ENCODE measurements at regions not wholly inside any gene's neighbourhood (a gene's known extent, or its start where the extent isn't known, plus 50 kb on each side); places are given as distances from the start of the nearest gene placed in this dataset.
"Not testable (repeated sequence)": the region's sequence is repeated elsewhere in the genome, so short reads cannot be mapped to it uniquely, and the experiment has no call there.

- Histone ChIP-seq H3K4me1 (ENCODE audit: control insufficient read depth in 2 of 2, insufficient read depth in 2 of 2, low read length in 2 of 2) (no peaks in the 10 kb centered on the region), H3K27ac (ENCODE audit: low read depth in 2 of 2, low read length in 2 of 2) (no peak overlapping the region), H3K9me3 (ENCODE audit: control insufficient read depth in 2 of 2, low read length in 2 of 2) (no peaks in the 10 kb centered on the region), H3K4me3 (ENCODE audit: low read length in 2 of 2) (no peak overlapping the region), H3K9ac (ENCODE audit: low read depth in 1 of 2, low read length in 2 of 2) (no peak overlapping the region), H3K27me3 (ENCODE audit: control insufficient read depth in 2 of 2, insufficient read depth in 2 of 2, low read length in 2 of 2) (no peaks in the 10 kb centered on the region), H3K36me3 (ENCODE audit: control insufficient read depth in 2 of 2, insufficient read depth in 2 of 2, low read length in 2 of 2) (no peaks in the 10 kb centered on the region)
Measured at GRCh38 chr12:107513184-107513583, 172.4 kb upstream of the PWP1 start.

DNA sequence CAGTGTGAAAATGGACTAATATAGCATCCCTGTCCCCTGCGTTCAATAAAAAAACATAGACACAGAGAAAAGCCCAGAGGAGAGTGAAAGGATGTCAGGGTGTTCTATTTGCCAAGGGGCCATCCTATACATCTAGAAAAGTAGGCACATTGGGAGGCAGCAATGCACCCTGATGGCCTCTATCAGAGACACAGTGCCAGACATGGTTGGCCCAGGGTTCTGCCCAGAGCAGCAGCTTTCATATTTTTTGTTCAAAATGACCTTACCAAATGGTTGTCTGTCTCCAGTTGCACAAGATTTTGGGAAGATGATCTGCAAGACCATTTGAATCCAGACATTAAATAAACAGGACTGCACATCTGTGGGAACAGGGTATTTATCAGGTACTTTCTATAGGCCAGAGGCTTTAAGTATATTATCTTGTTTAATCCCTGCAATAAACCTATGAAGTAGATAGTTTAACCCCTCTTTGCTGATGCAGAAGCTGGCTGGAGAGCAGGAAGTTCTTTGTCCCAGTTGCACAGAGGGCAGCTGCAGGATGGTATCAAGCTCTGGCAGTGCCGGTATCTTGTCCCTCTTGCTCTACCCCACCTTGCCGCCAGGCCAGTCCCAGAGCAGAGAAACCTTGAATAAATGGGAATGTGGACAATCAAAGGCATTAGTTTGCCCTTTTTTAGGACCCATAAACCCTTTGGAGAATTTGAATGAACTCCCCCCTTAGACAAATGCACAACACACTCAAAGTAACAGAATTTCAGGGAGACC lies 171.8 kb upstream of the PWP1 start:
- Histone ChIP-seq H3K9ac (ENCODE audit: low read depth in 1 of 2, low read length in 2 of 2) (no peak overlapping the region), H3K27ac (ENCODE audit: low read depth in 2 of 2, low read length in 2 of 2) (no peak overlapping the region), H3K9me3 (ENCODE audit: control insufficient read depth in 2 of 2, low read length in 2 of 2) (no peaks in the 10 kb centered on the region), H3K36me3 (ENCODE audit: control insufficient read depth in 2 of 2, insufficient read depth in 2 of 2, low read length in 2 of 2) (no peaks in the 10 kb centered on the region), H3K4me1 (ENCODE audit: control insufficient read depth in 2 of 2, insufficient read depth in 2 of 2, low read length in 2 of 2) (no peaks in the 10 kb centered on the region), H3K4me3 (ENCODE audit: low read length in 2 of 2) (no peak overlapping the region), H3K27me3 (ENCODE audit: control insufficient read depth in 2 of 2, insufficient read depth in 2 of 2, low read length in 2 of 2) (no peaks in the 10 kb centered on the region)

- H3K9ac ChIP-seq (ENCODE audit: low read depth in 1 of 2, low read length in 2 of 2) = no peak overlapping the region
- no peaks in the 10 kb centered on the region for H3K27me3 ChIP-seq (ENCODE audit: control insufficient read depth in 2 of 2, insufficient read depth in 2 of 2, low read length in 2 of 2)
- no peak overlapping the region for H3K4me3 ChIP-seq (ENCODE audit: low read length in 2 of 2)
- no peaks in the 10 kb centered on the region for H3K36me3 ChIP-seq (ENCODE audit: control insufficient read depth in 2 of 2, insufficient read depth in 2 of 2, low read length in 2 of 2)
- H3K9me3 ChIP-seq (ENCODE audit: control insufficient read depth in 2 of 2, low read length in 2 of 2) = no peaks in the 10 kb centered on the region
- no peaks in the 10 kb centered on the region for H3K4me1 ChIP-seq (ENCODE audit: control insufficient read depth in 2 of 2, insufficient read depth in 2 of 2, low read length in 2 of 2)
- H3K27ac ChIP-seq (ENCODE audit: low read depth in 2 of 2, low read length in 2 of 2) = no peak overlapping the region
Measured at GRCh38 chr12:107514887-107515445, 170.6 kb upstream of the PWP1 start.

DNA sequence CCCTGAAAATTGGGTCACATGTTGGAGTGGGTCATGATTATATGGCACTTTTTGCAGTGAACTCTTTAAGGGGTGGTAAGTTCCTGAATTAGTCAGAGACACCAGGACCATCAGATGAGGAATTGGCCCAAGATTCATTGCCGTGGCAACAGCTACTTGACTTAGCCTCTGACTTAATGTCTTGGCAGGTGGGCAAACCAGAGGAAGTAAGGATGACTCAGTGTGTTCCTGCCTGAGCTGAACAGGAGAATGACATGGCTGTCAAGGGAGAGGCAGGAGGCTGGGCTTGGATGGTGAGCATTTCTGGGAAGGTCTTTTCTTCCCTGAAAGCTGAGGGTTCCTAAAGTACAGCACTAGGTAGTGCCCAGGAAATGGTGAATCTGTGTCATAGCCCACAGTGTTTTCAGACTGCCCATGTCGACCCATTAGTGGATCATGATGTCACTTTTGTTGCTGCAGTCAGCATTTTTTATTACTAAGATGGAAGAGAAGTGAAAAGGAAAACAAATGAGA lies 170.1 kb upstream of the PWP1 start:
- Histone ChIP-seq H3K27me3 (ENCODE audit: control insufficient read depth in 2 of 2, insufficient read depth in 2 of 2, low read length in 2 of 2) (no peaks in the 10 kb centered on the region), H3K4me1 (ENCODE audit: control insufficient read depth in 2 of 2, insufficient read depth in 2 of 2, low read length in 2 of 2) (no peaks in the 10 kb centered on the region), H3K36me3 (ENCODE audit: control insufficient read depth in 2 of 2, insufficient read depth in 2 of 2, low read length in 2 of 2) (no peaks in the 10 kb centered on the region), H3K4me3 (ENCODE audit: low read length in 2 of 2) (no peak overlapping the region), H3K9ac (ENCODE audit: low read depth in 1 of 2, low read length in 2 of 2) (no peak overlapping the region), H3K9me3 (ENCODE audit: control insufficient read depth in 2 of 2, low read length in 2 of 2) (no peaks in the 10 kb centered on the region), H3K27ac (ENCODE audit: low read depth in 2 of 2, low read length in 2 of 2) (no peak overlapping the region)

DNA sequence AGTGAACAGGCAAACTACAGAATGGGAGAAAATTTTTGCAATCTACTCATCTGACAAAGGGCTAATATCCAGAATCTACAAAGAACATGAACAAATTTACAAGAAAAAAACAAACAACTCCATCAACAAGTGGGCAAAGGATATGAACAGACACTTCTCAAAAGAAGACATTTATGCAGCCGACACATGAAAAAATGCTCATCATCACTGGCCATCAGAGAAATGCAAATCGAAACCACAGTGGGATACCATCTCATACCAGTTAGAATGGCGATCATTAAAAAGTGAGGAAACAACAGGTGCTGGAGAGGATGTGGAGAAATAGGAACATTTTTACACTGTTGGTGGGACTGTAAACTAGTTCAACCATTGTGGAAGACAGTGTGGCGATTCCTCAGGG lies 167.8 kb upstream of the PWP1 start:
- H3K4me3 ChIP-seq (ENCODE audit: low read length in 2 of 2); H3K27ac ChIP-seq (ENCODE audit: low read depth in 2 of 2, low read length in 2 of 2): not testable (repeated sequence)

GRCh38 chr12:107518868-107519267 lies 166.7 kb upstream of the PWP1 start:
- Histone ChIP-seq H3K9me3 (ENCODE audit: control insufficient read depth in 2 of 2, low read length in 2 of 2) (no peaks in the 10 kb centered on the region), H3K27me3 (ENCODE audit: control insufficient read depth in 2 of 2, insufficient read depth in 2 of 2, low read length in 2 of 2) (no peaks in the 10 kb centered on the region), H3K4me3 (ENCODE audit: low read length in 2 of 2) (no peak overlapping the region), H3K27ac (ENCODE audit: low read depth in 2 of 2, low read length in 2 of 2) (no peak overlapping the region), H3K9ac (ENCODE audit: low read depth in 1 of 2, low read length in 2 of 2) (no peak overlapping the region), H3K36me3 (ENCODE audit: control insufficient read depth in 2 of 2, insufficient read depth in 2 of 2, low read length in 2 of 2) (no peaks in the 10 kb centered on the region), H3K4me1 (ENCODE audit: control insufficient read depth in 2 of 2, insufficient read depth in 2 of 2, low read length in 2 of 2) (no peaks in the 10 kb centered on the region)

More for the DNA sequence above, 167.8 kb upstream of the PWP1 start:
- not testable (repeated sequence) for H3K36me3 ChIP-seq (ENCODE audit: control insufficient read depth in 2 of 2, insufficient read depth in 2 of 2, low read length in 2 of 2); H3K27me3 ChIP-seq (ENCODE audit: control insufficient read depth in 2 of 2, insufficient read depth in 2 of 2, low read length in 2 of 2); H3K4me1 ChIP-seq (ENCODE audit: control insufficient read depth in 2 of 2, insufficient read depth in 2 of 2, low read length in 2 of 2); H3K9me3 ChIP-seq (ENCODE audit: control insufficient read depth in 2 of 2, low read length in 2 of 2); H3K9ac ChIP-seq (ENCODE audit: low read depth in 1 of 2, low read length in 2 of 2)

DNA sequence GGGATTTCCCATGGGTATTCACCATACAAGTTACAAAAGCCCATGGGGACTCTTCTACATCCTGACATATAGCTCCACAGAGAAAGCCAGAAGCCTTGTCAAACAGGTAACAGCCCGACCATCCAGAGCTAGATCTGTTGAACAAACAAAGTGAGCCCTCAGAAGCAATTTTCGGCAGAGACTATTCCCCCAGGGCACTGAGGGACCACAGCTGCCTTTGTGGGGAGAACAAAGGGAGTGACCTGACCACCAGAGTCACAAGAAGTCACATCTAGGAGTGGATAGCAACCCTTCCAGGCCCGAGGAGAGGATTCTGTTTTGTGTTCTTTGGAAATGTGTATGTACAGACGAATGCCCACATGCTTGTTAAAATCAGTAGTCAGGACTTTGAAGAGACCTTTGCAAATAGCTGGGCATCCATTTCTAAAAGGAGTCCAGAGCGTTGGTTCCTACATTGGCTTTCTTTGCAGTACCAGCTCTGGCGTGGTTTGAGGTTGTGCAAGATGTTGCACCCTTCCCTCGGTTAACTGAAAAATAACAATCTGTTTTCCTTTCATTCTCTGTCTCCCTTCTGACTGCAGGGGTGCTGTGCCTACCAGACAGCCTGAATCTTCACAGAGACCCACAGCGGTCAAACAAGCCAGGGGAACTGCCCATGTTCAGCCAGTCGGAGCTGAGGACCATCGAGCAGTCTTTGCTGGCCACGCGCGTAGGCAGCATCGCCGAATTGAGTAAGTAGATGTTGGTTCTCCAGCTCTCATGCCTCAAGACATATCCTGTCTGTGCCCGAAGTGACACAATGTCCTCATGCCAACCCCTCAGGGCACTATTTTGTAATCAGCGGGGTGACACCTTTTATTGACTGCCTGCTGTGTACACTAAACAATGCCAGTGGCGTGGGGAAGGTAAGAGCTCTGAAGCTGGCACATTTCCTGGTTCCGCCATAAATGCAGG lies 165.4 kb upstream of the PWP1 start:
- Histone ChIP-seq H3K27ac (ENCODE audit: low read depth in 2 of 2, low read length in 2 of 2) (no peak overlapping the region), H3K4me3 (ENCODE audit: low read length in 2 of 2) (no peak overlapping the region), H3K27me3 (ENCODE audit: control insufficient read depth in 2 of 2, insufficient read depth in 2 of 2, low read length in 2 of 2) (no peaks in the 10 kb centered on the region), H3K9me3 (ENCODE audit: control insufficient read depth in 2 of 2, low read length in 2 of 2) (no peaks in the 10 kb centered on the region), H3K9ac (ENCODE audit: low read depth in 1 of 2, low read length in 2 of 2) (no peak overlapping the region), H3K4me1 (ENCODE audit: control insufficient read depth in 2 of 2, insufficient read depth in 2 of 2, low read length in 2 of 2) (no peaks in the 10 kb centered on the region), H3K36me3 (ENCODE audit: control insufficient read depth in 2 of 2, insufficient read depth in 2 of 2, low read length in 2 of 2) (no peaks in the 10 kb centered on the region)

GRCh38 chr12:107521826-107522355 lies 163.7 kb upstream of the PWP1 start:
- Histone ChIP-seq H3K36me3 (ENCODE audit: control insufficient read depth in 2 of 2, insufficient read depth in 2 of 2, low read length in 2 of 2) (no peaks in the 10 kb centered on the region), H3K4me1 (ENCODE audit: control insufficient read depth in 2 of 2, insufficient read depth in 2 of 2, low read length in 2 of 2) (no peaks in the 10 kb centered on the region), H3K27me3 (ENCODE audit: control insufficient read depth in 2 of 2, insufficient read depth in 2 of 2, low read length in 2 of 2) (no peaks in the 10 kb centered on the region), H3K27ac (ENCODE audit: low read depth in 2 of 2, low read length in 2 of 2) (no peak overlapping the region), H3K4me3 (ENCODE audit: low read length in 2 of 2) (no peak overlapping the region), H3K9me3 (ENCODE audit: control insufficient read depth in 2 of 2, low read length in 2 of 2) (no peaks in the 10 kb centered on the region), H3K9ac (ENCODE audit: low read depth in 1 of 2, low read length in 2 of 2) (no peak overlapping the region)

DNA sequence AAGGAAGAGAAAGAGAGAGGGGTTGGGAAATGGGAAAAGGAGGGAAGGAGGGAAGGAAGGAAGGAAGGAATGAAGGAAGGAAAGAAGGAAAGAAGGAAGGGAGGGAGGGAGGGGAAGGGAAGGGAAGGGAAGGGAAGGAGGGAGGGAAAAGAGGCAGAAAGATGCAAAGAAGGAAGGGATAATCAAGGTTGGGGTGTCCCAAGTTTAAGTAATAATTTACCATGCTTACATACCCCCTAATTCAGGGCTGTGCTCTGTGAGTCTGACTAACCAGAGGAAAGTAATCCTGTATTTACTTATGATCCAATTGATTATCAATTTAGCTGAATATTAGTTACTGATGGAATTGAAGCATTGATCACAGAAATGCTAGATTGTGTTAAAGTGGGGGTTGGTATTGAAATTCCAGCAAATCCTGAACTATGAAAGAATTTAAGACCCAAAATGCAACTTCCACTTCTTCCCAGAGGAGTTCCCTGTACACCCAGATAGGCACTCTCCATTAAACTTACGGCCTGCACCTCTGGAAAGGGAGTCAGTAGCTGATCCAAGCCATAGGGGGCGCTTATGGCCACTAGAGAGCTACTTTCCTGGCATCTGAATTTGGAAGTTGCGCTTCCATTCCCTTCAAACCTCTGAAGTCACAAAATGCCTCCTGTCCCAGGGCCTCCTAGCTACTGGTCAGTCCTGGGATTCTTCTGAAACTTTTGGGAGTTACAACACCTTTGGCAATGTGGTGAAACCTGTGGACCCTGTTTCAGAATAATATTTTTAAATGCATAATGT lies 162.7 kb upstream of the PWP1 start:
- H3K36me3 ChIP-seq (ENCODE audit: control insufficient read depth in 2 of 2, insufficient read depth in 2 of 2, low read length in 2 of 2) = no peaks in the 10 kb centered on the region
- no peak overlapping the region for H3K9ac ChIP-seq (ENCODE audit: low read depth in 1 of 2, low read length in 2 of 2)
- H3K4me1 ChIP-seq (ENCODE audit: control insufficient read depth in 2 of 2, insufficient read depth in 2 of 2, low read length in 2 of 2) = no peaks in the 10 kb centered on the region
- no peak overlapping the region for H3K4me3 ChIP-seq (ENCODE audit: low read length in 2 of 2)
- no peaks in the 10 kb centered on the region for H3K27me3 ChIP-seq (ENCODE audit: control insufficient read depth in 2 of 2, insufficient read depth in 2 of 2, low read length in 2 of 2)
- H3K9me3 ChIP-seq (ENCODE audit: control insufficient read depth in 2 of 2, low read length in 2 of 2) = no peaks in the 10 kb centered on the region
- H3K27ac ChIP-seq (ENCODE audit: low read depth in 2 of 2, low read length in 2 of 2) = no peak overlapping the region

Data from mucosa of rectum (tissue), 2 donors.